GM20431 (cell line): ENCODE measurements at regions not wholly inside any gene's neighbourhood (a gene's known extent, or its start where the extent isn't known, plus 50 kb on each side); places are given as distances from the start of the nearest gene placed in this dataset.

Experiments
- in situ Hi-C: fragments of 300-500 bp; cut with MseI, MboI; formaldehyde crosslinking; loops from one replicate; pipeline ENCODE4 v1.15.0; 2020; ENCODE audit warnings: low sequenced_read_pairs; ENCODE audit not compliant: unreplicated experiment

DNA sequence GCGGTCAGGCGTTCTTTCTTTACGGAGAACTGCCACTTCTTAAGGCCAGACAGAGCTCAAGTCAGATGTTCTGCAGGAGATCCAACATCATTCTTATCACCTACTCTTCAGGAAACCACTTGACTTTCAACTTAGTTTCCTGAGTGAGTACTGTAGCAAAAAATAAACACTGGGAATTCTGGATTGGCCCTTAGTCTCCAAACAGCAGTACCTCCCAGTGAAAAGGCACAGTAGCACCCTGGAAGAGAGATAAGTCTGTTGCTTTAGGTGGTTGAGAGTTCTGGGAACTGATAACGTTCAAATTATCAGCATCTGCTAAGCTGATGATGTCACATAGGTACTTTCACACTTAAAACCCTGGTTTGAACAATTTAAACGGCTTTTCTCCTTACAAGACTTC, 971.8 kb upstream of the TENM4 start:
- in situ Hi-C loops = no loop called here

DNA sequence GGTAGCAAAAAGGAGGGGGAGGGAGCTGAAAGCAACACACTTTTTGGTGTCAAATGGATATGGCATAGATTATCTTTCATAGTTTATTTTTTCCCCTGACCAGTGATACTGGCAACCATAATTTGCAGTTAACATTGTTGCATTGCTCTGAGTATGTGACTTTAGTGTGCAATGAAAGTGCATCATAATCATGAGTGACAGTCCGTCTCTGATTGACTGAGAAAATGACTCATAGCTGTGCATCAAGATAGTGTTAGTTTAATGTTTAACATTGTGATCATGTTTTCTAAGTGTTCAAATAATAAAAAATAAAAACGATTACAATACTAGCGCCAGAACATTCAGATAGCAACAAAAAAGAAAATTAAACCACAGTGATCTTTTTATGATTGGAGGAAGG, 952.4 kb upstream of the TENM4 start:
- in situ Hi-C loops = no loop called here

- in situ Hi-C loops = no loop called here
These were observed 949.7 kb upstream of the TENM4 start for GRCh38 chr11:80390505-80390904.

DNA sequence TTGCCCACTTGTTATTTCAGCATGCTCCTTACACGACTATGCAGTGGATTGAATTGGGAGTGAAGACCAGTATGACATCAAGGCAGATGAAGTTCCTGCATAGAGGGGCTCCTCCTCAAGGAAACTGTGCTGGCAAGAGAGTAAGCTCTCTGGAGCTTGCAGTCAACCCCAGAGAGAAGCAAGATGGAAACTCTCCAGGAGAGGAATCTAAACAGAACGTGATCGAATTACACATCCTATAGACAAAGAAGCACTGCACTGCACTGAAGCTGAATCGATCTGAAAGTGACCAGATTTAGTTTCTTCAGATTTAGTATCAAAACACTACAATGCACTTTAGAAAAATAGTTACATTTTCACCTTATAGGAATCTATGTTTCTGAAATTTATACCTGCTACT, 947.7 kb upstream of the TENM4 start:
- in situ Hi-C loops = no loop called here

- in situ Hi-C loops = no loop called here
These were observed 947.3 kb upstream of the TENM4 start for GRCh38 chr11:80388130-80388529.

GRCh38 chr11:80383655-80384054, 942.8 kb upstream of the TENM4 start:
- in situ Hi-C loops = no loop called here

GRCh38 chr11:80379620-80380278, 938.9 kb upstream of the TENM4 start:
- in situ Hi-C loops = no loop called here

GRCh38 chr11:80371931-80372330, 931.1 kb upstream of the TENM4 start:
- in situ Hi-C loops = no loop called here

DNA sequence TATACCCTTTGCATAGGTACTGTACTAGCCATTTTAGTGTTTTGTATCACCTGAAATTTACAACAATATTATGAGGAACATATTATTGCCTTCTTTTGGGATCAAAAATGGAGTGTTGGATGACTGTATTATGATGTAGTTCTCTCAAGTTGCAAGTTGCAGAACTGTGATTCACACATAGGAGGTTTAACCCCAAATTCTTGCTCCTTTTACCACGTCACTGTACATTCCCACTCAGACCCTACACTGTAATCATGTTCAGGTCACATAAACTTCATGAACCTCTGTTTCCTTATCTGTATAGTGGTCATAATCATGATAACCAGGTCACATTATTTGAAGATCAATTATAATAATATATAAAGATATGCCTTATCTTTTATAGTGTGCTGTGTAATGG, 925.1 kb upstream of the TENM4 start:
- in situ Hi-C loops = no loop called here

- in situ Hi-C loops = no loop called here
These were observed 924.4 kb upstream of the TENM4 start for GRCh38 chr11:80365076-80365725.

- in situ Hi-C loops = no loop called here
These were observed 921.9 kb upstream of the TENM4 start for GRCh38 chr11:80362563-80363340.

DNA sequence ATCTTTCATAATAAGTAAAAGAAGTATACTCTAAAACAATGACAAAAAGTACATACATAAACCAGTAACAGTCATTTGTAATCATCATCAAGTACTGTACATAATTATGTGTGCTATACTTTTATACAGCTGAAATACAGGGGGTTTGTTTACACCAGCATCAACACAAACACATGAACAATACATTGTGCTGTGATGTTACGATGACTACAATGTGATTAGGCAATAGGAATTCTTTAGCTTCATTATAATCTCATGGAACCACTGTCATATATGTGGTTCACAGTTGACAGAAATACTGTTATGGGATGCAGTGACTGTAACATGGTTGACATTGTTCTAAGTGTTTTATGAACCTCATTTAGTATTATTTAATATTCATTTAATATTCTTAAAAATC, 914.4 kb upstream of the TENM4 start:
- in situ Hi-C loops = no loop called here

DNA sequence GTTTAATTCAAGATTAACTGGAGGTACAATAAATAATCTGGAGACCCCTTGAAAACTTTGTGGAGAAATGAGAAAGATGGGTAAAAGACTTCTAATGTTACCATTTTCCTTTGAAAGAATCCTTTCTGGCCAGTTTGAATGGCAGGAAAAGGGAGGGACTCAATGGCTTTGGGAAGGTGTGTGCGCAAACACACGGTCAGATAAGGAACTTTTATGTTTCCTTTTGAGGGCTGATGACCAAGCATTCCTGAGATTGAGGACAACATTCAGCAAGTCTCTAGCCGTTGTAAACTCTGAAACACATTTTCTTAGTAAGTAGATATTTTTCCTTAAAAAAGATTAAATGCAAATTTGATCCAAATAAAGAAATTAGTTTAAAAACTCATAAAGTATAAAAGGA, 909.7 kb upstream of the TENM4 start:
- in situ Hi-C loops = no loop called here

GRCh38 chr11:80349997-80350396, 909.2 kb upstream of the TENM4 start:
- in situ Hi-C loops = no loop called here

GRCh38 chr11:80346353-80347059, 905.7 kb upstream of the TENM4 start:
- in situ Hi-C loops = no loop called here

DNA sequence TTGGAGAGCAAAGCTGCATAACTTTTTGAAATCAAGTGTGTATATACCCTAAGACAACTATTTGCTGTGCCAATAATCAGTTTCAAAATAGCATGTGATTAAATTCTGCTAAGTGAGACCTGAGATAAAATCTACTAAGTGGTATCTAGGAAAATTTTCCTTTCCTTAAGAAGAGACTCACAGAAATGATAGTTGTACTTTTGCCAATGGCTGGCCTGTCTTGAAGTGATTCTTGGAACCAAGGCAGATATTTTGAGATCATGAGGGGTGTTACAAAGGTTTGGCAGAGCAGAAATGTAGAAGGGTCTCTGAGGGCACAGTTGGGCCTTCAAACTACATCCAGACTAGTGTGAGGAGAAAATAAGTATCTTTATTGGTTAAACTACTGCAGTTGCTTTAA, 902.6 kb upstream of the TENM4 start:
- in situ Hi-C loops = no loop called here

DNA sequence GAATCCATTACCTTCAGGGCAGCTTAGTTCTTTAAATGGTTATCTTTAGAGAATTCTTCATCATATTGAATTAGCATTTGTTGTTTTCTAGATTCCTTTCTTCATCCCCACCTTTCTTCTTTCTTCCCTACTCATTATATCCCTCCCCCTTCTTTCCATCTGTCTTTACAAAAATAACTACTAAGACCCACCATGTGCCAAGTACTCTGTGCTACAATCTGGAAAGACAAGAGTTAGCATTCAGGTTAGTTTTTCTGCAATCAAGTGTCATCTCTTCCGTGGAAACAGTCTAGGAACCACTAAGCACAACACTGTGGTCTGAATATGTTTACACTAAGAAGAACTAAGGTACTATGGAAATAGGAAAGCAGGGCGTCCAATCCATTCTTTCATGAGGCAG, 897.4 kb upstream of the TENM4 start:
- in situ Hi-C loops = no loop called here

DNA sequence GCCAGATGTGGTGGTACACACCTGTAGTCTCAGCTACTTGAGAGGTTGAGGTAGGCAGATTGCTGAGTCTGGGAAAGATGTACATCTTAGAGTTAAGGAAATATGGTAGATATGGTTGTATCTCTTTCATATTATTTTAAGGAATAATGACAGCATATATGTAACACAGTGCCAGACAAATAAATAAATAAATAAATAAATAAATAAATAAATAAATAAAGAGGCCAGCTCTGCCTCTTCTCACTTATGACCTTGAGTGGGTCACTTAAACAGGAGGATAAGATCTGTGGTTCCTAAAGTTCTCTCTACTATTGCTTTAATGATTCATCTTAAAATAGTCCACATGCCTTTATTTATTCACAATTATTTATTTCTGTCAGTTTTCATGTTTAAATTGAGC, 890.9 kb upstream of the TENM4 start:
- in situ Hi-C loops = no loop called here

DNA sequence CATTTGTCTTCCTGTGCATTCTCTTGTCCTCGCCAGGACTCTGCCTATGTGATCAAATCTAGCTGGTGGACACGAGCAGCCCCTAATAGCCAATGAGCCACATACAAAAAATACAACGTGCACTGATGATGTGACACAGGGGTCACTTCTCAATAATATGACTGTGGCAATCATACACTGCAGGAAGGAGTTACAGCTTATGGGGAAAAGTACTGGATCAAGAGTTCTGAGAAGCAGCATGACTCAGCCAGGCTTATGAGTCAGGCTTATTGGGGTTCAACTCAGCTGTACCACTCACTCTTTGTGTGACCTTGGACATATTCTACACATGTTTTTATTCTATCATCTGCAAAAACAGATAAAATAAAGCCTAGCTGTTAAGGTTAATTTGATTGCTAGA, 889.4 kb upstream of the TENM4 start:
- in situ Hi-C loops = no loop called here

DNA sequence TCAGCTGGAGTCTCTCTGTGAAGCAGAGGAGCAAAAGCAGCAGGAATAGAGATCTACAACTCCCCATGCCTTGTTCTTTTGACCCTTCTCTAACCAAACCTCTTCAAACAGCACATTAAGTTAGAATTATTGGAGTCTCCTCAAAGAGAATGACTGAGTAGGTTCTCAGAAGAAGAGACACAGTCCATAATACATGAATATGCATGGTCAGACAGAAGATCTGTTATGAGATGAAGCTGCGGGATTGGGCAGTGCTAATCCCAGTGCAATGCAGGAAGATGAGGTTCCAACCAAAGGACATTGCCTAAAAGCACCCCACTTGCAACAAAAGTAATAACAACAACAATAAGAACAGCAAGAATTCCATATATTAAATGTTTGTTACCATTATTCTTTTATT, 887.9 kb upstream of the TENM4 start:
- in situ Hi-C loops = no loop called here
